GM19043 (cell line): ENCODE measurements at regions not wholly inside any gene's neighbourhood (a gene's known extent, or its start where the extent isn't known, plus 50 kb on each side); places are given as distances from the start of the nearest gene placed in this dataset.

ENCODE experiments used
- ATAC-seq: cut with Tn5 transposase; IDR thresholded peaks from one replicate; pipeline ENCODE4 v1.9.1; 2021; ENCODE audit warnings: low read depth; ENCODE audit not compliant: unreplicated experiment

DNA sequence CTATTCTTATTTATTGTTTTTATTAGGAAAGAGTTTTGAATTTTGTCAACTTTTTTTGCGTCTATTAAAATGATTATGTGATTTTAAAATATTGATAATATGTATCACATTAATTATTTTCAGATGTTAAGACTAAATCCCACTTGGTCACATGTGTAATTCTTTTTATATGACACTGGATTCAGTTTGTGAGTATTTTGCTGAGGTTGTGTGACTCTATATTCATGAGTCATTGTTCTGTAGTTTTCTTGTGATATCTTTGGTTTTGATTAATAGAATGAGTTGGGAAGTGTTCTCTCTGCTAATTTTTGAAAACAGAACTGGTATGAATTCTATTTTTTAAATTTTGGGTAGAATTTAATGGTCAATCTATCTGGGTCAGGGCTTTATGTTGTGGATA, 317.9 kb downstream of the ETS1 start:
- ATAC-seq: no peak

DNA sequence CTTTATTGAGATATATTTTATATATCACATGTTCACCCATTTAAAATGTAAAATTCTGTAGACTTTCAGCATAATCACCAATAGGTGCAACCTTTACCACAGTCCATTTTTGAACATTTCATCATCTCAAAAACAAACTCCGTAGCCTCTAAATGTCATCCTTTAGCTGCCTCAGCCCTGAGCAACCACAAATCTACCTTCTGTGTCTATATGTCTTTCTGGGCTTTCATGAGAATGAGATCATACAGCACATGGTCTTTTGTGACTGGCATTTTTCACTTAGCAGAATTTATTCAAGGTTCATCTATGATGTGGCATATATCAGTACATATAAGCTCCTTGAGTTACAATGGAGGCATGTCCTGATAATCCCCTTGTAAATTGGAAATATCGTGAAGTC, 320.5 kb downstream of the ETS1 start:
- no peak for ATAC-seq

DNA sequence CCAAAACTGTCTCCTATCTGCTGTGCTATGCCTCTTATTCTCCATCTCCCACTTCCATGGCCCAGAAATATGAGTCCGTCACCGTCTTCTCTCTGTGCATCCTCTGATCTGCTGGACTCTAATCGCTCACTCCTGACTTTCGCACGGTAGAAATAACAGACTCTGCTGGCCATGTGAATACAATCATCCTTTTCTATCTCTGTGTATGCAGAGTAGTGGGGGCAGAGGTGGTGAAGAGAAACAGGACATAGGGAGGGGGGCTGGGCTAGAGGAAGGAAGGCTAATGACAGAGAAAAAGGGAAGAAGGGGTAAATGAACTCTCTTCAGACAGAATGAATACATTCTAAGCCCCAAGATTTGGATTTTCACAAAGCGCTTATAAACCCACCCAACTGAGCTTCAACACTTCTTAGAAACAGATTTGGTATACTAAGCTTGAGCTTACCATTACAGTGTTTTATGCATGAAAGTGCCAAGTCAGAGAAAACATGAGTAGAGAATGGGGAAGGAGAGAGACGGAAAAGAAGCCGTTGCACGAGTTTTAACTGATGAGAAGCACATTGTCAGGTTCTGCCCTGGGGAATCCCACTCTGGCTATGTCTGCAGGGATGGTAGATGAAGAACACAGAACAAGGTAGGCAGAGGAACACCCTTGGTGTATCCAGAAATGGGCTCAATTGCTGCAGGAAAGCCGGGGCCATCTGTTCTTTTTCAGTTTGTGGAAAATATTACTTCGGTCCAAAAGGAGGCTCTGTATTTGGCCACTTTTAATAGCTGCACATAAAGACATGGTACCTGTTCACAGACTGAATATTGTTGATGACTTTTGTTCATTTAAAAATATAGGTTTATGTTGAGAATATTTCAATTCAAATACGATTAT, 324.7 kb downstream of the ETS1 start:
- ATAC-seq: no peak

DNA sequence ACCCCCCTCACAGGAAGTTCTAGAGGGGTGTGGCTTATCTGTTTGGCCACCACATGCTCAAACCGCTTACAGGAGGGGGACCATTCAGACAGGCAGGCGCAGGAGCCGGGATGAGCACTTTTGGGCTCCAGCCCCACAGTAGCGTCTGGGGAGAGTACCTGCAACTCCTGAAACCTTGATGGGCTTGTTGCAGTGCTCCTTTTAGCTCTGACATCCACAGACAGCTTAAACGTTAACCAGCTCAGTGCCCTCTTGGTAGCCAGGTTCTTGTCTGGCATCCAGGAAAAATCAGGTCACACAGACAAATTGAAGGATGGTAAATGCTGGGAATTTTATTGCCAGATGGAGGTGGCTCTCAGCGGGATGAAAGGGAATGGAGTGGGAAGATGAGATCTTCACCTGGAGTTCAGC, 326.3 kb downstream of the ETS1 start:
- ATAC-seq: no peak

DNA sequence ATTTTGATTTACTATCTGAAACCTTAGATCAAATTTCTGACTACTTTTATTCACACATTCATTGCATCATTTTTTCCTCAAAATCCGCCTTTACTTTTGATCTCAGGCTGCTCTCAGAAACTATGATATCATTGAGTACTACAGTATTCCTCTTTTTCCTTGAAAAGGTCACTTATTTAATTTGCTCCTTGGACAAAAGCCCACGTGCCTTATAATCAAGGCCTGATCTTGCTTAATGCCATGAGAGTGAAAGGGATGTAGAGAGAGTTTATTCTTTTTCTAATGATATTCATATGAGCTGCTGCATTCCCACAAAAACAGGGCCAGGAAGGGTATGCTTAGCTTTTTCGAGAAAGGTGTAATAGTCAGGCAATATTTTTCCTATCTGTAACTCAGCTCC, 327.0 kb downstream of the ETS1 start:
- no peak for ATAC-seq

DNA sequence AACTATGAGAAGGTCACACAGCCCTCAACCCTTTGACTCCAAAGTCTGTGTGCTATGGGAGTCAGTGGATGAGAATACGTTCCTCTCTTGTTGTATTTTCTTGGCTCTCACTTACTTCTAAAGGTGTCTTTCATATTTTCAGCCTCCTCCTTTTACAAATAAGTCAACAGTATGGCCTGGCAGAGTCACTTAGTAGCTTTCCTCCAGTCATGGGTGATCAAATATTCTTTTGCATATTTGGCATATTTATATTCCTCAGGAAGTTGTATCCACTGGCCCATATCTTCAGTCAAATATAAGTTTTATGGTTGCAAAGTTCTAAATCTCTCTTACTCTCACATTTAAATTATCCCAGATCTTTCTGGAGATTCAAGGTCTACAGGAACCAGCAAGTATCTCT, 327.5 kb downstream of the ETS1 start:
- no peak for ATAC-seq

DNA sequence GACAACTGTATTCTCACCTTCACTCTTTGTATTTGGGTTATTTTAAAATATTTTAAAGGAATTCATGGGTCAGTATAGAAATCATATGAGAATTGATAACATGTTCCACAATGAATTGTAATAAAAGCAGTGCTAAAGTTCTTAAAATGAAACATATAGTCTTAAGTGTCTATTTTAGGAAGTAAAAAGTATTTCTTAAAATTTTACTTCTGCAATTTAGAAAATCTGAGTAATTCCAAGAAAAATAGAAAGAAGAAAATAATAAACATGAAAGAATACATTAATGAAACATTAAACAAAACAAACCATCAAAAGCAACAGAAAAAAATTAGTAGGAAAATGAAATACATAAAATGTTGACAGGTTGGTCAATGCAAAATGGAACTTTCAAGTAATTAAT, 332.4 kb downstream of the ETS1 start:
- no peak for ATAC-seq

DNA sequence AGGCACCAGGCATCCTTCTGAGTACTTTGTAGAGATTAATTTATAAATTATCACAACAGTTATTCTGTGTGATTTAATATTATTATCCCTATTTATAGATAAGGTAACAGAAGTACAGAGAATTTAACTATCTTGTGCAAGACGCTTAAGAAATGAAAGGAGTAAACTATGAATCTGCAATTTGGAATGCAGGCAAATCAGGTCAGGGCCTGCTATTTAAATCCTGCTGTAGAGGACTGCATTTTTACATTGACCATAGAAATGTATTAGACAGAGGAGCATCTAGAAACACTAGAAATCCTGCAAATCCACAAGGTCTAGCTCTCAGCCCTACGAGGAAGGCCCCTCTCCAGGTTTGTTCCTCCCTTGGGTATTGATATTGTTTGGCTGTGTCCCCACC, 336.2 kb downstream of the ETS1 start:
- ATAC-seq: no peak

DNA sequence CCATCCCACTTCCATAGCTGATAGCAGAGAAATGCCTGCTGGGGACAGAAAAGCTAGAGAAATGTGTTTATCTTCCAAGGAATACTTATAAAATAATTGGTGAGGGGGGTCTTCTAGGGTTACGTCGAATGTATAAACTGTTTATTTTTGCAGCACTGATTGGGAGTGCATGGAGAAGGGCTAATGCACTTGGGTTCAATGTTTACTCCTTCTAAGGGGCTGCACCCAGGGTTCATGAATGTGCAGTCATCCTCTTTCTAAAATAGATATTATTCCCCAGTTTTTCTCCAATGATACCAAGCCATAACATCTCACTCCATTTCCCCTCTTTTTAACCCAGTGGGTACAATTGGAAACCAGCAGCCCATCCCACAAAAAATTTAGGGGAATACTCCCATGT, 336.9 kb downstream of the ETS1 start:
- ATAC-seq: no peak

DNA sequence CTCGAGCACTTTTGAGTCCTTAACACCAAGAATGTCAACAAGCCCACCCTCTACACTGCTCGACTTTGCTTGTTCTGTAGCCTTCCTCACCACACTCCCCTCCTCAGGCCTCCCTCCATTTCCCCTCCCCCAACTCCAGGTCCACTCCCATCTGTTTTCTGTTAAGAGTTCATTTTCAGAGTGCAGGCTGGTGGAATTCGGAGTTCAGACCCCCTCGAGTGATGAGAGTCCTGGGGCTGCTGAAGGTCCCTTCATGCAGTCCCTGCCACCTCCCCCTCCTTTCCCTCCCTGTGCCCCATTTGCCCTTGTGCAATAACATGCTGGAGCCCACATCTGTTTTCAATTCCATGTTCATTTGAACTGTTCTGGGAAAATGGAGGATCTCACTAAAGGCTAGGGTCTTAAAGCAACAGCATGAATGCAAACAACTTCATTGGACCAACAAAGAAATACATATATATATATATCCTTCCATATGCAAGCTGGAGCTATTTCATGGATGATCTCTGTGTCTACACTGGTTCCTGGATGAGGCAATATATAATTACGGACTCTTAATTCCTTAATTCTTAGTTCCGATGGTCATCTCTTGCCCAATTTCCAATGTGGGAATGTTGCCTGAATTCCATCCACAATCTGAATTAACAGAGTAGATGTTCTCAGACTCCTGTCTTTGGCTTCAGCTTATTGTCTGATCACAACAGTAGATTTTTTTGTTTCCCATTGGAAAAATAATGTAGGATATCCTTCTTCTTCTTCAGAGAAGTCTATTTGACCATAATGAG, 340.4 kb downstream of the ETS1 start:
- no peak for ATAC-seq

DNA sequence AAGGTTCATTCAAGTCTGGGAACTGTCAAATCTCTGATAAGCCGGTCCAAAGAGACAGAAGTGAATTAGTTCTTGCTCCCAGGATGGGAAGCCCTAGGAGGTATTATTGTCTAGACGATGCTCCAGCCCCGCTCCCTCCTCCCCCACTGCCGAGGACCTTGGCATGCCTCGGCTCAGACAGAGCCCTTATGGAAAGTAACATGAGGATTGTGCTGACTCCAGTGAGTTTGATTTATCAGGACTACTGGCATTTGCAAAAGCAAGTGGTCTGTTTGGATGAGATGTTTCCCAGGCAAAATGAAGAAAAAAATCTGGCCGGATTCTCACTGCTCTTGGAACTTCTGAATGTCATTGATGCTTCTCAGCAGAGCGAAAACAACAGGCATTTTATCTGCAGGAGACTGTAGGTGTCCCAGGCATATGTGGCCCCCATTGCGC, 341.0 kb downstream of the ETS1 start:
- ATAC-seq: no peak

DNA sequence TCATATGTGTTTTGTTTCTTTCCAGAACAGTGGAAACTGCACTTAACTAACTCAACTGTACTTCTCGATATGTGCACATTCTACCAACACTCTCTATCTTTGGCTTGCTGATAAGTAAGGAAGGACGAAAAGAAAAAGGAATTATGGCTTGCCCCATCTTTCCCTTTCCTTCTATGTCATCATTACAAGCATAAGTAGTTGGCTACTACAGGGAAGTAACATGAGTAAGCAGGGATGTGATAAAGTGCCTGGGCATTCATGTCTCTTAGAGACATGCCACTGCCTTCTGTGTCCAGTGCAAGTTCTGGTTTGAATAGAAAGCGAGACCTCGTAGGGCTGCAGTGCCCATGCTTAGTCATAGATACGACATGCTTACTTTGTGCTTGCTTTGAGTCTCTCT, 342.5 kb downstream of the ETS1 start:
- no peak for ATAC-seq

DNA sequence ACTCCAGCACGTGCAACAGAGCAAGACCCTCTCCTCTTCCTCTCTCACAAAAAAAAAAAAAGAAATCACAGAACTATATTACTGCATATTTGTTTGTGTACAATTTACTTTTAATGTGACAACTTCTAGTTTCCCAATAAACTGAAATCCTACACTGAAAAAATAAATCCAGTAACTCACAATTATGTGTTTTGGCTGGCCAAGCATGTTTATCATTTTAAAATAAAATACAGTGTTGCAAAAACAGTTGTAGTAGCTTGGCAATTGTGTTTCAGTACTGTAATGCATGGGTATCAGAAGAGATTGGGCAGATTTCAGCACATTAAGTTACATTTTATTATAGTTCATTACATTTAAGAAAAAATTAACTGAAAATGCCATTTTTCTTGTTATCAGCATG, 344.9 kb downstream of the ETS1 start:
- ATAC-seq: no peak

DNA sequence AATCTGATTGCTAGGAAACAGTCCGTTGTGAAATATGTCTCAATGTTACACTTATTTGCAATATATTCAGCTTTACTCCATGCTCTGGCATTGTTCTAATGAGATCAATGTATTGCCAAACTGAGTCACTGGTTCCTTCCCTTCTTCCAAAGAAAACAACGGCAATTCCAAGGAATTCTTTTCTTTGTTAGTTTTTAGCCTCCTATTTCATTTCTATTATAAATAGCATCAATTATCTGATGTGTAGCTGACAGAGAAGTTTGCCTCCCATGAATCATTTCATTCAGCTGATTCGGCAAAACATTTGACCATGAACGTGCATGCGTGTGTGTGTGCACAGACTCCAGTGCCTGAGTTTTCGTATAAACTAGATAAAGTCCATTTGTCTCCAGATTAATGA, 346.8 kb downstream of the ETS1 start:
- no peak for ATAC-seq

DNA sequence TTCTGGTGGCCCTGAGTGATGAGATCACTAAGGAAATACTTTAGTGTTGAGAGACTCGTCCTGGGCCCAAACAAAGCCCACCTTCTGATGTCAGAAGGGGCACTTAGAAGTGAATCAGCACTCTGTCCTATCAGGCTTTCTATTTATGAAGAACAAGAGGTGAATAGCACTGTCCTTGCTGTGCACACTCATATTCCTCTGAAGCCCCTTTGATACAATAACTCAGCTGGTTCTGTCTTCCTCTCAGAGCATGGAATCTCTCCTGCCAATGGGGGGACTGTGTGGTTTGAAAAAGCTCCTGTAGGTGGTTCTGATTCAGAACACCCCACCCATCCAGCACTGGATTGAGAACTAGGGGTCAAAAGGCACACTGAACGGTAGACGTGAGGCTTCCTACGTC, 348.1 kb downstream of the ETS1 start:
- ATAC-seq: peak; percentile 18

DNA sequence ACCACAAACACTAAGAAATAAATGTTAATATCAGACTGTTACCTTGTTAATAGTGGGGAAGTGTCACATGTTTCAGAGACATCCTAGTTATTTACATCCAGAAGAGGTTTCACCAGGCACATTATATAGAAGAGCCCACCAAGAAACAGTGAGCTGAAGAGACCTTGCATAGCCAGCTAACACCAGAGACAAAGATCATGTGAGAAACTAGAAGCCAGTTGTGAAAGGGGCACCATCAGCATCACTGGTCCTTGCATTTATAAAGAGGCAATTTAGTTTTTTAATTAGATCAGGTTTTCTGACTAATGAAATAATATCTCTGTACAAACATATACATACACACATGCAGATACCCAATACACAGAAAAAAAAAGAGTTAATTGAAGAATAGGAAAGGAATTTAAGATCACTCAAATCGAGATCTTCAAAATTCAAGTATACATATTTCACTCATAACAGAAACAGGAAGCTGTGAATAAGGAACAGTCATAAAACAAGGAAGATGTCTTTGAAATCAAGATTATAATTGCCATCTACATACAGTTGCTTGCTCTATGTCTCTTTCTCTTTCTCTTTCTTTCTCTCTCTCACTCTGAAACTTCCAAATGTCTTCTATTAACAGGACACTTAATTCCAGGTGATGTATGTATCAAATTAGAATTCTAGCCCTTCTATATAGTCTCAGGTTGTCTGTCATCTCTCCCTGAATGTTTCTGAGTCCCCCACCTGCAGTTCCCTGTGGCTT, 348.7 kb downstream of the ETS1 start:
- peak; percentile 43 for ATAC-seq

DNA sequence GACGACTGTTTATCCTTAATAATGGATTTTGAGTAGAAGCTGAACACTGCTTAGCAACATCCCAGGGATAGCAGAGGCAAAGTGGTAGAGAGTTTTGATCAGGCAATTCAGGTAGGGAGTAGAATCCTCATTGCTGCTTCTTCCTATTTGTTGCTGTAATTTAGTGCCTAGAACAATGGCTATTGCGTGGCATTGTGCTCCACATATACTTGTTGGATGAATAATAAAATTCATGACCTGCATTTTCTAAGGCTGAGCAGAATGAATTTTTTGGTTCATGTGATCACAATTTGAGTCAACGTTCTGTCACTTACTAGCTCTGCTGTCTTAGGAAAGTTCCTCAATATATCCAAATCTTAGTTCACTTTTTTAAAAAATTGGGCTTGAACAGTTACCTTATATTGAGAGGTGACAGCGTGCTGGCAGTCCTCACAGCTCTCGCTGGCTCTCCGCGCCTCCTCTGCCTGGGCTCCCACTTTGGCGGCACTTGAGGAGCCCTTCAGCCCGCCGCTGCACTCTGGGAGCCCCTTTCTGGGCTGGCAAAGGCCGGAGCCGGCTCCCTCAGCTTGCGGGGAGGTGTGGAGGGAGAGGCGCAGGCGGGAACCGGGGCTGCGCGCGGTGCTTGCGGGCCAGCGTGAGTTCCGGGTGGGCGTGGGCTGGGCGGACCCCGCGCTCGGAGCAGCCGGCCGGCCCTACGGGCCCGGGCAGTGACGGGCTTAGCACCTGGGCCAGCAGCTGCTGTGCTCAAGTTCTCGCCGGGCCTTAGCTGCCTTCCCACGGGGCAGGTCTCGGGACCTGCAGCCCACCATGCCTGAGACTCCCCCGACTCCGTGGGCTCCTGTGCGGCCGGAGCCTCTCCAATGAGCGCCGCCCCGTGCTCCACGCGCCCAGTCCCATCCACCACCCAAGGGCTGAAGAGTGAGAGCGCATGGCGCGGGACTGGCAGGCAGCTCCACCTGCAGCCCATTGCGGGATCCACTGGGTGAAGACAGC, 350.6 kb downstream of the ETS1 start:
- ATAC-seq: no peak

DNA sequence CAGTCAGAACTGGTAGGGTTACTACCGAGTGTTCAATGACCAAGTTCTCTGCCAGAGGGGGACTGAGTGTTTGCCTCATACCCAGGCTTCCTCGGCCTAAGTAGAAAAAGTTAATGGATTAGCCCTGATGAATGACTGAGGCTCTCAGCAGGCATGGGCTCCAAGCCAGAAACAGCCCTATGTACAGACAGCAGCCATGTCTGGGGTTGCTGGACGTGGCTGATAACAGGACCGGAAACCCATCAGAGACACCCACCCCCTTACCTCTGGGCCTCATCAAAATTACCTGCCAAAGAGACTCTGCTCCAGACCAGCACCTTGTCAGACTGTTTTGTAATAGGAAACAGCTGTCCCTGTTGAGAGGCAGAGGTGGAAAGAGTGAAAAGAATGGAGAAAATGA, 351.4 kb downstream of the ETS1 start:
- no peak for ATAC-seq

DNA sequence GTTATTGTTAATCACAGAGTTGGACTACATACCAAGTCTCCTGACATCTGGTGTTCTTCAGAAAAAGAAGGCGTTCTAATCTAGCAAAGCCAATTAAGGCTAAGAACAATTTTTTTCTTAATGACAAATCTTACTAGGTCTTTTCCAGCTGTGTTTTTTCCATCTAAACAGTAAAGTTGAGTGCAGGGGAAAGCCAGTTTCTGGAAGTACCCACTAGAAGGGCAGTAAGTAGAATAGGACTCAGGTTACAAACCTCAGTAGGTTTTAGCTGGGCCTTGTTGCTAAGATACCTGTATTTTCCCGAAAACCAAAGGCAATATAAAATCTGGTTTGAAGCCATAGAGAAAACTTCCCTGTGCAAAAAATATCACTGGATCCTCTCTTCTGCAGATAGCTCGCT, 351.9 kb downstream of the ETS1 start:
- ATAC-seq: no peak

DNA sequence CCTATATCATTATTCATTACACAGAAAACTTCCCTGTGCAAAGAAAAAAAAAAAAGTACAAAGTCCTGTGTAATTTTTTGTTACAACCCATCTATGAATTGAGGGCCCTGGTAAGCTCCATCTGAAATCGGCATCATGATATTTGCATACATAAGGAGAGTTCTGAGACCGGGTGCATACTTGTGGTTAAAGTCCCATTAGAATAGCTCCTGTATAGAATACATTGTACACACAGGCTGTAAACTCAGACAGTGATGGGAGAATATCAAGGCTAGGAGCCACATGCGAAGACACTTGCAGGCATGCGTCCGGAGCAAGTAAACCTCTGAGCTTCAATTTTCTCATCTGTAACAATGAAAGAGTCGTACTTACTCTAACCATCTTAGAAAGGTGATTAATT, 353.2 kb downstream of the ETS1 start:
- ATAC-seq: no peak
